ENCODE measurements at regions not wholly inside any gene's neighbourhood (a gene's known extent, or its start where the extent isn't known, plus 50 kb on each side); places are given as distances from the start of the nearest gene placed in this dataset.

- Histone ChIP-seq H3K4me1 (no peaks in the 10 kb centered on the region), H3K9me3 (ENCODE audit: control insufficient read depth, low read length) (no peaks in the 10 kb centered on the region), H3K4me2 (ENCODE audit: low read length) (no peak overlapping the region), H2AFZ (no peak overlapping the region), H3K27me3 (ENCODE audit: control insufficient read depth, insufficient read depth, low read length) (no peaks in the 10 kb centered on the region), H3K79me2 (no peaks in the 10 kb centered on the region), H3K27ac (no peak overlapping the region), H3K9ac (no peak overlapping the region), H3K4me3 (ENCODE audit: low read depth, low read length) (no peak overlapping the region), H3K36me3 (ENCODE audit: control insufficient read depth, insufficient read depth, low read length) (no peaks in the 10 kb centered on the region)
- TF ChIP-seq, protein P1, sequence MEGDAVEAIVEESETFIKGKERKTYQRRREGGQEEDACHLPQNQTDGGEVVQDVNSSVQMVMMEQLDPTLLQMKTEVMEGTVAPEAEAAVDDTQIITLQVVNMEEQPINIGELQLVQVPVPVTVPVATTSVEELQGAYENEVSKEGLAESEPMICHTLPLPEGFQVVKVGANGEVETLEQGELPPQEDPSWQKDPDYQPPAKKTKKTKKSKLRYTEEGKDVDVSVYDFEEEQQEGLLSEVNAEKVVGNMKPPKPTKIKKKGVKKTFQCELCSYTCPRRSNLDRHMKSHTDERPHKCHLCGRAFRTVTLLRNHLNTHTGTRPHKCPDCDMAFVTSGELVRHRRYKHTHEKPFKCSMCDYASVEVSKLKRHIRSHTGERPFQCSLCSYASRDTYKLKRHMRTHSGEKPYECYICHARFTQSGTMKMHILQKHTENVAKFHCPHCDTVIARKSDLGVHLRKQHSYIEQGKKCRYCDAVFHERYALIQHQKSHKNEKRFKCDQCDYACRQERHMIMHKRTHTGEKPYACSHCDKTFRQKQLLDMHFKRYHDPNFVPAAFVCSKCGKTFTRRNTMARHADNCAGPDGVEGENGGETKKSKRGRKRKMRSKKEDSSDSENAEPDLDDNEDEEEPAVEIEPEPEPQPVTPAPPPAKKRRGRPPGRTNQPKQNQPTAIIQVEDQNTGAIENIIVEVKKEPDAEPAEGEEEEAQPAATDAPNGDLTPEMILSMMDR (IDR thresholded peaks at IDR 0.05) = no peak
Measured at GRCh38 chr15:70579766-70580165, 183.6 kb downstream of the UACA start.

- Histone ChIP-seq H3K9me3 (ENCODE audit: control insufficient read depth, low read length) (no peaks in the 10 kb centered on the region), H3K4me1 (no peaks in the 10 kb centered on the region), H2AFZ (no peak overlapping the region), H3K4me2 (ENCODE audit: low read length) (no peak overlapping the region), H3K79me2 (no peaks in the 10 kb centered on the region), H3K4me3 (ENCODE audit: low read depth, low read length) (no peak overlapping the region), H3K36me3 (ENCODE audit: control insufficient read depth, insufficient read depth, low read length) (no peaks in the 10 kb centered on the region), H3K27ac (no peak overlapping the region), H3K9ac (no peak overlapping the region), H3K27me3 (ENCODE audit: control insufficient read depth, insufficient read depth, low read length) (no peaks in the 10 kb centered on the region)
- TF ChIP-seq, protein P1 (IDR thresholded peaks at IDR 0.05) = no peak
Measured at GRCh38 chr15:70578196-70578595, 185.2 kb downstream of the UACA start.

GRCh38 chr15:70576696-70577095 is 186.7 kb downstream of the UACA start:
- no peak overlapping the region for H3K9ac ChIP-seq
- H3K27me3 ChIP-seq (ENCODE audit: control insufficient read depth, insufficient read depth, low read length) = no peaks in the 10 kb centered on the region
- H2AFZ ChIP-seq = no peak overlapping the region
- H3K36me3 ChIP-seq (ENCODE audit: control insufficient read depth, insufficient read depth, low read length) = no peaks in the 10 kb centered on the region
- H3K79me2 ChIP-seq = no peaks in the 10 kb centered on the region
- no peaks in the 10 kb centered on the region for H3K9me3 ChIP-seq (ENCODE audit: control insufficient read depth, low read length)
- no peaks in the 10 kb centered on the region for H3K4me1 ChIP-seq
- no peak overlapping the region for H3K4me3 ChIP-seq (ENCODE audit: low read depth, low read length)
- no peak overlapping the region for H3K4me2 ChIP-seq (ENCODE audit: low read length)
- TF ChIP-seq, protein P1 (IDR thresholded peaks at IDR 0.05) = no peak
- no peak overlapping the region for H3K27ac ChIP-seq

GRCh38 chr15:70576276-70576675 is 187.1 kb downstream of the UACA start:
- Histone ChIP-seq H3K9me3 (ENCODE audit: control insufficient read depth, low read length) (no peaks in the 10 kb centered on the region), H3K27ac (no peak overlapping the region), H3K79me2 (no peaks in the 10 kb centered on the region), H3K4me3 (ENCODE audit: low read depth, low read length) (no peak overlapping the region), H3K4me1 (no peaks in the 10 kb centered on the region), H3K36me3 (ENCODE audit: control insufficient read depth, insufficient read depth, low read length) (no peaks in the 10 kb centered on the region), H3K27me3 (ENCODE audit: control insufficient read depth, insufficient read depth, low read length) (no peaks in the 10 kb centered on the region), H2AFZ (no peak overlapping the region), H3K4me2 (ENCODE audit: low read length) (no peak overlapping the region), H3K9ac (no peak overlapping the region)
- TF ChIP-seq, protein P1 (IDR thresholded peaks at IDR 0.05) = no peak

Data from parathyroid adenoma (tissue), 2 donors.